KMS-11 (cell line): ENCODE measurements at regions not wholly inside any gene's neighbourhood (a gene's known extent, or its start where the extent isn't known, plus 50 kb on each side); places are given as distances from the start of the nearest gene placed in this dataset.

Experiments used
- H2AFZ ChIP-seq: fragments of 200-600 bp; sonication (generic); 2 replicates; pipeline ENCODE4 v1.6.1; 2016; ENCODE audit warnings: antibody characterized with exemption, mixed run types, low read depth
- H3K27ac ChIP-seq: fragments of 200-600 bp; sonication (generic); 2 replicates; pipeline ENCODE4 v1.6.1; 2016; ENCODE audit warnings: mild to moderate bottlenecking, mixed run types
- H3K27me3 ChIP-seq: fragments of 200-600 bp; sonication (generic); 2 replicates; pipeline ENCODE4 v1.6.1; 2017; ENCODE audit warnings: mild to moderate bottlenecking, low read depth, mixed run types, moderate library complexity; ENCODE audit not compliant: insufficient read depth
- H3K36me3 ChIP-seq: fragments of 200-600 bp; sonication (generic); 2 replicates; pipeline ENCODE4 v1.6.1; 2017; ENCODE audit warnings: mild to moderate bottlenecking, mixed run types; ENCODE audit not compliant: insufficient read depth
- H3K4me1 ChIP-seq: fragments of 200-600 bp; sonication (generic); 2 replicates; pipeline ENCODE4 v1.6.1; 2016; ENCODE audit warnings: mild to moderate bottlenecking, low read depth, mixed run types; ENCODE audit not compliant: poor library complexity, severe bottlenecking
- H3K4me2 ChIP-seq: fragments of 200-600 bp; sonication (generic); 2 replicates; pipeline ENCODE4 v1.7.0; 2016; ENCODE audit warnings: mild to moderate bottlenecking, mixed run types
- H3K4me3 ChIP-seq: fragments of 200-600 bp; sonication (generic); IDR thresholded peaks from 2 replicates; pipeline ENCODE4 v1.6.1; 2017; ENCODE audit warnings: low read depth, low read length, mixed read lengths; ENCODE audit not compliant: insufficient read depth
- H3K79me2 ChIP-seq: fragments of 200-600 bp; sonication (generic); 2 replicates; pipeline ENCODE4 v1.6.1; 2016; ENCODE audit warnings: low read depth, mixed run types; ENCODE audit not compliant: insufficient read depth
- H3K9ac ChIP-seq: fragments of 200-600 bp; sonication (generic); 2 replicates; pipeline ENCODE4 v1.6.1; 2016; ENCODE audit warnings: mild to moderate bottlenecking, mixed run types
- H4K20me1 ChIP-seq: fragments of 200-600 bp; sonication (generic); 2 replicates; pipeline ENCODE4 v1.6.1; 2016; ENCODE audit warnings: mild to moderate bottlenecking, mixed run types; ENCODE audit not compliant: insufficient read depth
- CTCF ChIP-seq: fragments of 200-600 bp; sonication (generic); conservative IDR thresholded peaks from 2 replicates; pipeline ENCODE4 v1.6.1; 2017; ENCODE audit warnings: low read depth, mild to moderate bottlenecking, antibody characterized with exemption, low read length, moderate library complexity, mixed read lengths

GRCh38 chr2:120659275-120659977 lies 76.2 kb upstream of the GLI2 start:
- H3K36me3 ChIP-seq: no peaks in the 10 kb centered on the region
- no peak overlapping the region for H3K4me3 ChIP-seq
- no peaks in the 10 kb centered on the region for H3K79me2 ChIP-seq
- no peaks in the 10 kb centered on the region for H4K20me1 ChIP-seq
- H3K4me1 ChIP-seq: no peaks in the 10 kb centered on the region
- H3K4me2 ChIP-seq: no peak overlapping the region
- no peak overlapping the region for H3K9ac ChIP-seq
- TF ChIP-seq CTCF: no peak
- H2AFZ ChIP-seq: no peak overlapping the region
- H3K27me3 ChIP-seq: no peaks in the 10 kb centered on the region
- H3K27ac ChIP-seq: no peak overlapping the region

- no peaks in the 10 kb centered on the region for H3K79me2 ChIP-seq
- H3K4me3 ChIP-seq: no peak overlapping the region
- no peak overlapping the region for H2AFZ ChIP-seq
- H3K36me3 ChIP-seq: no peaks in the 10 kb centered on the region
- H3K4me1 ChIP-seq: no peaks in the 10 kb centered on the region
- H3K9ac ChIP-seq: no peak overlapping the region
- TF ChIP-seq CTCF: no peak
- no peak overlapping the region for H3K27ac ChIP-seq
- H3K4me2 ChIP-seq: no peak overlapping the region
- H3K27me3 ChIP-seq: no peaks in the 10 kb centered on the region
- H4K20me1 ChIP-seq: no peaks in the 10 kb centered on the region
Measured at GRCh38 chr2:120660056-120660694, 75.5 kb upstream of the GLI2 start.

- Histone ChIP-seq H3K27ac (no peak overlapping the region), H3K9ac (no peak overlapping the region), H3K27me3 (no peaks in the 10 kb centered on the region), H3K36me3 (no peaks in the 10 kb centered on the region), H3K4me1 (no peaks in the 10 kb centered on the region), H3K79me2 (no peaks in the 10 kb centered on the region), H3K4me3 (no peak overlapping the region), H4K20me1 (no peaks in the 10 kb centered on the region), H3K4me2 (no peak overlapping the region), H2AFZ (no peak overlapping the region)
- TF ChIP-seq CTCF: no peak
Measured at GRCh38 chr2:120660771-120661459, 74.8 kb upstream of the GLI2 start.

- Histone ChIP-seq H3K27ac (no peak overlapping the region), H3K79me2 (no peaks in the 10 kb centered on the region), H3K27me3 (no peaks in the 10 kb centered on the region), H3K4me1 (no peaks in the 10 kb centered on the region), H3K9ac (no peak overlapping the region), H2AFZ (no peak overlapping the region), H3K36me3 (no peaks in the 10 kb centered on the region), H3K4me3 (no peak overlapping the region), H3K4me2 (no peak overlapping the region), H4K20me1 (no peaks in the 10 kb centered on the region)
- no peak for TF ChIP-seq CTCF
Measured at GRCh38 chr2:120661551-120661950, 74.1 kb upstream of the GLI2 start.
